Mucosa of rectum (tissue), 2 donors: ENCODE measurements at regions not wholly inside any gene's neighbourhood (a gene's known extent, or its start where the extent isn't known, plus 50 kb on each side); places are given as distances from the start of the nearest gene placed in this dataset.

Experiments
- H3K27ac ChIP-seq, 2 donors: one replicate each; pipeline ENCODE4 v1.7.0; 2013; ENCODE audit warnings: inconsistent platforms in 2 of 2, low read depth in 2 of 2, low read length in 2 of 2
- H3K27me3 ChIP-seq, 2 donors: one replicate each; pipeline ENCODE4 v1.7.0; 2013; ENCODE audit warnings: low read length in 2 of 2; ENCODE audit not compliant: control insufficient read depth in 2 of 2, insufficient read depth in 2 of 2
- H3K36me3 ChIP-seq, 2 donors: one replicate each; pipeline ENCODE4 v1.7.0; 2013; ENCODE audit warnings: low read length in 2 of 2; ENCODE audit not compliant: control insufficient read depth in 2 of 2, insufficient read depth in 2 of 2
- H3K4me1 ChIP-seq, 2 donors: one replicate each; pipeline ENCODE4 v1.7.0; 2013; ENCODE audit warnings: low read length in 2 of 2, mild to moderate bottlenecking in 1 of 2; ENCODE audit not compliant: control insufficient read depth in 2 of 2, insufficient read depth in 2 of 2
- H3K4me3 ChIP-seq, 2 donors: one replicate each; pipeline ENCODE4 v1.7.0; 2013; ENCODE audit warnings: low read length in 2 of 2
- H3K9ac ChIP-seq, 2 donors: one replicate each; pipeline ENCODE4 v1.7.0; 2013; ENCODE audit warnings: low read length in 2 of 2, low read depth in 1 of 2, mild to moderate bottlenecking in 1 of 2
- H3K9me3 ChIP-seq, 2 donors: one replicate each; pipeline ENCODE4 v1.7.0; 2013; ENCODE audit warnings: low read length in 2 of 2; ENCODE audit not compliant: control insufficient read depth in 2 of 2
- donor health status: healthy.
- donor health status: Normal muscosa, but diverticular disease.

GRCh38 chr14:93870377-93870776, 56.8 kb upstream of the FAM181A start:
- Histone ChIP-seq H3K27me3 (peaks cover 0 to 8% of the 10 kb centered on the region in 2 donors), H3K4me3 (no peak overlapping the region), H3K4me1 (no peaks in the 10 kb centered on the region), H3K36me3 (no peaks in the 10 kb centered on the region), H3K9me3 (no peaks in the 10 kb centered on the region), H3K9ac (no peak overlapping the region), H3K27ac (no peak overlapping the region)

GRCh38 chr14:93869427-93869826, 57.7 kb upstream of the FAM181A start:
- H3K27me3 ChIP-seq: peaks cover 0 to 9% of the 10 kb centered on the region in 2 donors
- no peak overlapping the region for H3K9ac ChIP-seq
- no peaks in the 10 kb centered on the region for H3K9me3 ChIP-seq
- H3K27ac ChIP-seq: no peak overlapping the region
- no peaks in the 10 kb centered on the region for H3K4me1 ChIP-seq
- H3K4me3 ChIP-seq: no peak overlapping the region
- no peaks in the 10 kb centered on the region for H3K36me3 ChIP-seq

GRCh38 chr14:93868165-93868564, 59.0 kb upstream of the FAM181A start:
- Histone ChIP-seq H3K9me3 (no peaks in the 10 kb centered on the region), H3K4me3 (no peak overlapping the region), H3K27ac (no peak overlapping the region), H3K4me1 (no peaks in the 10 kb centered on the region), H3K27me3 (peaks cover 0 to 9% of the 10 kb centered on the region in 2 donors), H3K36me3 (no peaks in the 10 kb centered on the region), H3K9ac (no peak overlapping the region)

- no peaks in the 10 kb centered on the region for H3K36me3 ChIP-seq
- peak overlapping the region in 1 of 2 donors; percentile 34 for H3K27ac ChIP-seq
- H3K4me3 ChIP-seq: no peak overlapping the region
- H3K4me1 ChIP-seq: no peaks in the 10 kb centered on the region
- no peak overlapping the region for H3K9ac ChIP-seq
- no peaks in the 10 kb centered on the region for H3K9me3 ChIP-seq
- peaks cover 0 to 4% of the 10 kb centered on the region in 2 donors for H3K27me3 ChIP-seq
Observed at GRCh38 chr14:93862265-93862664, 64.9 kb upstream of the FAM181A start.

GRCh38 chr14:93861836-93862235, 65.3 kb upstream of the FAM181A start:
- H3K27ac ChIP-seq: peak overlapping the region in 1 of 2 donors; percentile 1
- H3K9me3 ChIP-seq: no peaks in the 10 kb centered on the region
- H3K27me3 ChIP-seq: peaks cover 0 to 5% of the 10 kb centered on the region in 2 donors
- no peak overlapping the region for H3K9ac ChIP-seq
- H3K4me1 ChIP-seq: no peaks in the 10 kb centered on the region
- no peak overlapping the region for H3K4me3 ChIP-seq
- H3K36me3 ChIP-seq: no peaks in the 10 kb centered on the region

GRCh38 chr14:93859957-93860356, 67.2 kb upstream of the FAM181A start:
- Histone ChIP-seq H3K4me3 (no peak overlapping the region), H3K4me1 (no peaks in the 10 kb centered on the region), H3K27me3 (peaks cover 0 to 2% of the 10 kb centered on the region in 2 donors), H3K9me3 (no peaks in the 10 kb centered on the region), H3K27ac (no peak overlapping the region), H3K36me3 (no peaks in the 10 kb centered on the region), H3K9ac (no peak overlapping the region)

GRCh38 chr14:93858896-93859295, 68.2 kb upstream of the FAM181A start:
- Histone ChIP-seq H3K4me3 (no peak overlapping the region), H3K27ac (no peak overlapping the region), H3K9ac (no peak overlapping the region), H3K9me3 (no peaks in the 10 kb centered on the region), H3K36me3 (no peaks in the 10 kb centered on the region), H3K27me3 (peaks cover 0 to 2% of the 10 kb centered on the region in 2 donors), H3K4me1 (no peaks in the 10 kb centered on the region)

GRCh38 chr14:93857500-93858283, 69.4 kb upstream of the PRIMA1 start:
- H3K36me3 ChIP-seq: no peaks in the 10 kb centered on the region
- H3K27ac ChIP-seq: peak overlapping the region in 1 of 2 donors; percentile 6
- H3K4me1 ChIP-seq: no peaks in the 10 kb centered on the region
- no peaks in the 10 kb centered on the region for H3K9me3 ChIP-seq
- H3K27me3 ChIP-seq: peaks cover 0 to 2% of the 10 kb centered on the region in 2 donors
- H3K4me3 ChIP-seq: no peak overlapping the region
- no peak overlapping the region for H3K9ac ChIP-seq

- Histone ChIP-seq H3K9ac (no peak overlapping the region), H3K4me3 (no peak overlapping the region), H3K4me1 (no peaks in the 10 kb centered on the region), H3K9me3 (no peaks in the 10 kb centered on the region), H3K27ac (no peak overlapping the region), H3K27me3 (peaks cover 0 to 2% of the 10 kb centered on the region in 2 donors), H3K36me3 (no peaks in the 10 kb centered on the region)
Observed at GRCh38 chr14:93857081-93857480, 68.8 kb upstream of the PRIMA1 start.

GRCh38 chr14:93855737-93856136, 67.5 kb upstream of the PRIMA1 start:
- no peaks in the 10 kb centered on the region for H3K9me3 ChIP-seq
- no peak overlapping the region for H3K27ac ChIP-seq
- no peak overlapping the region for H3K9ac ChIP-seq
- H3K4me1 ChIP-seq: no peaks in the 10 kb centered on the region
- no peaks in the 10 kb centered on the region for H3K36me3 ChIP-seq
- no peak overlapping the region for H3K4me3 ChIP-seq
- peaks cover 0 to 2% of the 10 kb centered on the region in 2 donors for H3K27me3 ChIP-seq
